HG02981 (cell line): ENCODE measurements at regions not wholly inside any gene's neighbourhood (a gene's known extent, or its start where the extent isn't known, plus 50 kb on each side); places are given as distances from the start of the nearest gene placed in this dataset.
"Not testable (repeated sequence)": the region's sequence is repeated elsewhere in the genome, so short reads cannot be mapped to it uniquely, and the experiment has no call there.

Experiments used
- ATAC-seq: cut with Tn5 transposase; IDR thresholded peaks from one replicate; pipeline ENCODE4 v1.9.1; 2021; ENCODE audit warnings: mild to moderate bottlenecking, moderate library complexity; ENCODE audit not compliant: unreplicated experiment

DNA sequence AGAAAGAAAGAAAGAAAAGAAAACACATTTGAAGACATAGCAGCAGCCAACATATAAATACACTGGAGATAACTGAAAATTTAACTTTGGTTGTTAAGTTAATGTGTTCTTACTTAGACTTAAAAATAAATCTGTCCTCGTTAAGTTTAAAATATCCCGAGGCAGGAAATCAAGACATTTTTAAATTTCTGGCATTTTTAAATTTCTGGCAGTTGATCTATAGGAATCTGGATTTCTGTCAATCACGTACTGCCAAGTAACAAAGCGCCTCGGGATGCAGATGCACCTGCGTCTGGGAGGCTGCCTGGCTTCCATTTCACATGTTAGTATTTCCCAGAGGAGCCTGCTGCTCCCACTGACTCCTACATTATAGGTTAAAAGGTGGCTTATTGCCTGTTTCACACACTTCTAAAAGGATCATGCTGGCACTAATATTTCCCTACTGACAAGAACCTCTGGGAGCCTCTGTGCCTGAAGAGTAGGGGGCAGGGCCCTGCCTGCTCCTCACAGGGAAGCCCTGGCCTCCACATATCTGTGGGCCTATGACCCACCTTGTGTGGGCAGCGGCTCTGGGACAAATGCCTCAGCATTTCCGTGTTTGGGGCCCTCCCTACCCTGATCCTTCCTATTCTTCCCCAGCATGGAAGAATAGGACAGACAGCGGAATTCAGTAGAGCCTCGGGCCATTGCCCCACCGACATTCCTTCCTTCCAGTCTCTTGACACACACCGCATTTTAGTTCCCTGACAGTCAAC, 62.8 kb upstream of the ATP12A start:
- no peak for ATAC-seq

DNA sequence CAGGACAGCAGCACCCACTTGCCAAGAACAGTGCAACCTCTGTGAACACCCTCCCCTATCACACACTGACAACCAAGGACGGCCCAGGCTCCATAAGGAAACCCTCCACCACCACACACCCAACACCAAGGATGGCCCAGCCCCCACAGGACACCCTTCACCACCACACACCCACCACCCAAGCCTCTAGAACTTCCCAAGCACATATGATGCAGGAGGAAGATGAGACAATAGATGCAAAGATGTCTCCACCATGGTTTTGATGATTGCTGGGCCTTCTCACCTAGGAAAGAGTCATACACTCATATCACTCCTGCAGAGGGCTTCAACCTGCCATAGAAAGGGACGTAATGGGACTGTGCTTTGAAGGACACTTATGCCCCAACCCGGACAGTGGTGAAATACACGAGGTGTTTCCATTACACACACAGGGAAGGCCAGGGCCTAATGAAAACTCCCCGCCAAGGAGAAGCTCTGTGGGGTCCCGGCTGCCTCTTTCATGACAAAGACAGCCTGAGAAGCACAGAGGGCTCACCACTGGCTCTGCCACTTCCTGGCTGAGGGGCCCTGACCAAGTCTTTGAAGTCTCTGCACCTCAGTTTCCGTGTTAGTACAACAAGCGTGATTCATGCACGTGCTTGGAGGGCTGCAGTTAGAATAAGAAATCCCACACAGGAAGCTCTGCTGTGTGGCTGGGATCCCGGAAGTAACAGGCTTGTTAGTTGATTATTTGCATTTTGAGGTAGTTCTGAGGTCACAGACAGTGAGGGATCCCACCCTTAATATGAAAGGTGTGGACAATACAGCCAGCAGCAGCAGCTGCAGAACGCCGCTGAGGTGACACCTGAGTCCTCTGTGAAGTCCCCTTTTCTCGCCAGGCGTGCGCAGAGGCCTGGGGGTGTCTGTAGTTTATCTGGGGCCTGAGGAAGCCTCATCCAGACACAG, 61.9 kb upstream of the ATP12A start:
- peak; percentile 85 for ATAC-seq

DNA sequence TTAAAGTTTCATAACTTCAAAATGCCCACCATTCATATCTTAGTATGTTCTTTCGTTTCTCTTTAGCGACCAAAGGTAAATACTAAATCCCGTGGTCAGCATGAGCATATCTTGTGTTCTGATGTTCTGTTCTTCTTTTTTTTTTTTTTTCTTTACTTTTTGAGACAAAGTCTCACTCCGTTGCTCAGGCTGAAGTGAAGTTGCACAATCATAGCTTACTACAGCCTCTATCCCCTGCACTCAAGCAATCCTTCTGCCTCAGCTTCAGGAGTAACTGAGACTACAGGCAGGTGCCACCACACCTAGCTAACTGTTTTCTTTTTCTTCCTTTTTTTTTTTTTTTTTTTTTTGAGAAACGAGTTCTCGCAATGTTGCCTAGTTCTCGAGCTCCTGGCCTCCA, 60.9 kb upstream of the ATP12A start:
- no peak for ATAC-seq

DNA sequence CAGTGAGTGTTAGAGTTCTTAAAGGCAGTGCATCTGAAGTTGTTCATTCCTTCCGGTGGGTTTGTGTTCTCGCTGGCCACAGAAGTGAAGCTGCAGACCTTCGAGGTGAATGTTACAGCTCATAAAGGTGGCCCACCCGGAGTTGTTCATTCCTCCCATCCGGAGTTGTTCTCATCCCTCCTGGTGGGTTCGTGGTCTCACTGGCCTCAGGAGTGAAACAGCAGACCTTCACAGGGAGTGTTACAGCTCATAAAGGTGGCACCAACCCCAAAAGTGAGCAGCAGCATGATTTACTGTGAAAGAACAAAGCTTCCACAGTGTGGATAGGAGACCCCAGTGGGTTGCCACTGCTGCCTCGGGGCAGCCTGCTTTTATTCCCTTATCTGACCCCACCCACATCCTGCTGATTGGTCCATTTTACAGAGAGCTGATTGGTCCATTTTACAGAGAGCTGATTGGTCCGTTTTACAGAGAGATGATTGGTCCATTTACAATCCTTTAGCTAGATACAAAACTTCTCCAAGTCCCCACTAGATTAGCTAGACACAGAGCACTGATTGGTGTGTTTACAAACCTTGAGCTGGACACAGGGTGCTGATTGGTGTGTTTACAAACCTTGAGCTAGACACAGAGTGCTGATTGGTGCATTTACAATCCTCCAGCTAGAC, 57.6 kb upstream of the ATP12A start:
- ATAC-seq = not testable (repeated sequence)

DNA sequence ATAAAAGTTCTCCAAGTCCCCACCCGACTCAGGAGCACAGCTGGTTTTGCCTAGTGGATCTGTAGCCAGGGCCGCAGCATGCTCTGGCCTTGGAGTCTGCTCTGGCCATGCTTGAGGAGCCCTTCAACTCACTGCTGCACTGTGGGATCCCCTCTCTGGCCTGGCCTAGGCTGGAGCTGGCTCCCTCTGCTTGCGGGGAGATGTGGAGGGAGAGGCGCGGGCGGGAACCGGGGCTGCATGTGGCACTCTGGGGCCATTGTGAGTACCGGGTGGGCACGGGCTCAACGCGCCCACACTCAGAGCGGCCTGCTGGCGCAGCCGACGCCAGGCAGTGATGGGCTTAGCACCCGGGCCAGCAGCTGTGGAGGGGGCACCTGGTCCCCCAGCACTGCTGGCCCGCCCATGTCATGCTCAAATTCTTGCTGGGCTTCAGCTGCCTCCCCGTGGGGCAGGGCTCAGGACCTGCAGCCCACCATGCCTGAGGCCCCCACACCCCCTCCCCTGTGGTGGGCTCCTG, 57.0 kb upstream of the ATP12A start:
- no peak for ATAC-seq

DNA sequence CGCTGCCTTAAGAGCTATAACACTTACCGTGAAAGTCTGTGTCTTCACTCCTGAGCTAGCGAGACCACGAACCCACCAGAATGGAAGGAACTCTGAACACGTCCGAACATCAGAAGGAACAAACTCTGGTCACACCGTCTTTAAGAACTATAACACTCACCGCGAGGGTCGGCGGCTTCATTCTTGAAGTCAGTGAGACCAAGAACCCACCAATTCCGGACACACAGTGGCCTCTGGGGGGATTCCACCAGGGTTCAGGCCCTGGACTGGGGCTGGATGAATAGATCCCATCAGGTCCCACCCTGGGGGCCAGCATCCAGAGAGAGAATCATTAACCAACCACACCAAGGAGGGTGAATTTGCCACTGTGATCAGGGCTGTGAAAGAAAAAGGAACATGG, 55.8 kb upstream of the ATP12A start:
- no peak for ATAC-seq

DNA sequence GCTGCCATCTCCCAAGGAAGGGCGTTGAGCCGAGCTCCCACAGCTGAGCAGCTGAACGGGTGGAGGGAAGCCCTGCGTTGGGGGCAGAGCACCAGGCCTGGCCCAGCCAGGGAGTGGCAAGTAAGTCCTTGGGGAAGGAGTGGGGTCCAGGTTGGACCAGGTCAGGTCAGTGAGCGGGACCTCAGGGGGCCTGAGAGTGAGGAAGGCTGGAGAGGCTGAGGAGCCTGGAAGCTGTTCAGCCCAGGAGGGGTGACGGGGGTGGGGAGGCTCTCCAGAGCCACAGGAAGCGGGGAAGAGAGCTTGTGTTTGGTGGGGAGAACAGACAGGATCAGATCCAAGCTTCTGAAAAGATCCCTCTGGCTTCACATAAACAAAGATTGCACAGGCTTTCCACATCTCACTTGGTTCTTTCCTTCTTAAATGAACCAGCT, 55.4 kb upstream of the ATP12A start:
- ATAC-seq = no peak

DNA sequence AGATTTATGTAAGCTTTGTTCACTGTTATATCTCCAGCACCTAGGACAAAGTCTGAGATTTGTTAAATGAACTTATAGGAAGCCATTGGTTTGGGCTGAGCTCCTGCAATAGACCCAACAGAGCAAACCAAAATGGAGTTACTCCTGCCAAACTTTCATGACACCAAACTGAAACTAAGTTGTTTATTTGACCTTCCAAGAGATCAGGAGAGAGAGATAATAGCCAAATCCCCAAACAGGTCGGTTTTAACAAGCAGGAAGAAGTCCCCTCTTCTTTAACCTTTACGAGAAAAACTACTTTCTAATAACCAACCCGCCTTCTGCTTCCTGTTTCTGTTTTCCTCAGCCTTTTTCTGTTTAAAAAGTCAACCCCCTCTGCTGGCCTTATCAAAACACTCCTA, 54.9 kb upstream of the ATP12A start:
- ATAC-seq = no peak

DNA sequence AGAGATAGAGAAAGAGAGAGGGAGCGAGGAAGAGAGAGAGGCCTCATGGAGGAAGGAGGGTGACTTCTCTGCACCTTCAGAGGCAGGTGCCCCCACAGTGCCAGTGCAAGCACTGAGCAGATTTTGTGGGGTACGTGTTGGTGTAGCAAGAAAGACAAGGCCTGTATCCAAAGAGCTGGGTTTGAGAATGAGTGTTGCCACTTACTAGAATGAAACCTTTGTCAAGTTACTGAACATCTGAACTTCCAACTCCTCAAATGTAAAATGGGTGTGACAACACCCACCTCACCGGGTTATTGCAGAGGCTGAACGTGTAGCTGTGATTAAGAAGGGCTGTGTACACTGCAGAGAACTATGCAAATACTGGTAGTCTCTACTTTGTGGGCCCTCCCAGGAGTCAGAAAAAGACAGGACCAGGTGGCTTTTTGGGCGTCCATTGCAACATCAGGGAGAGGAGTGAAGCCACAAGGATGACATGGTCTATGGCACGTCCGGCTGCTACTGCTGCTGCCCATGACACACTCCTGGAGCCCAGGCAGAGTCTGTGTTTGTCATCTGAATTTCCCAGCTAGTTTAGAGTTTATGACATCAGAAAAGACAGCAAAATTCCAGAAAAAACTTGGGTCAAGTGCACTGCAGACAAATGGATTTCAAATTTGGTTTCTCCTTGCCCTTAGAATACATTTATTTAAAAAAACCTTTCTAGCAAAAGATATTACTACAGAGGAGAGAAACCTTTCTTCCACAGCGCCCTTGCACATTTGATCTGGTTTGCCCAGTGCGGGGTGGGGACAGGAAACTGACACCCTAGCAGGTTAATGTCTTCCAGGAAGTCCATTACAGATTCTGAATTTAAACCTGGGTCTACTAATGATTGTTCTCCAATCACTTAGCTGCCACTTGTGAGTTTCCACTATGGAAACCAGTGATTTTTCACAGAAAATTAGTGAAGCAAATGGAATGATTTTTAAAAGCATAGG, 54.0 kb upstream of the ATP12A start:
- no peak for ATAC-seq

DNA sequence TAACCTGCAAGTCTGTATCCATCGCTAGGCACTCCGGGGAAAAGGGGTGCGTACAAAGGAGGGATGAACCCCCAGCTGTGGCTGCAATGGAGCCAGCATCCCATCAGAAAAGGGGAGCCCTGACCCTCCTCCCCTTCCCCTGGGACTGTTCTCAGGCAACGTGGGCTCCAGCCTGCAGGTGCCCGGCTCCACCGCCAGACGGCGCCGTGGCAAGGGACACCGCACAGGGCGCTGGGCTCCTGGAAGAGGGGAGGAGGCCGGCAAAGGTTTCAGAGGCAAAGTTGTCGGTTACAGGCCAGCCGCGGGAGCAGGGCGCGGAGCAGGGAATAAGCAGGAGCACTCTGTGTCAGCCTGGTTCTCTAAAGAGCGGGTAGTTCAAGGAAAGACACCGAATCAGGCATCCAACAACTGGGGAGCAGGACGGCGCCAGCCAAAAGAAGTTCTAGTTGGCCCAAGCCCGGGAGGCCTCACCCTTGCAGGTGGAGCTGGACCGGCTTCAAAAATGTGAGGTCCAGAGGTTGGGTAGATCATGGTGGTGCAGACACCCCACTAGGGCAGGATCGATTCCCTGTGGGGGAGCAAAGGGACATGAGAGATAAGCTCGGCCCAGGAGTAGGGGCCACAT, 53.0 kb upstream of the ATP12A start:
- no peak for ATAC-seq

DNA sequence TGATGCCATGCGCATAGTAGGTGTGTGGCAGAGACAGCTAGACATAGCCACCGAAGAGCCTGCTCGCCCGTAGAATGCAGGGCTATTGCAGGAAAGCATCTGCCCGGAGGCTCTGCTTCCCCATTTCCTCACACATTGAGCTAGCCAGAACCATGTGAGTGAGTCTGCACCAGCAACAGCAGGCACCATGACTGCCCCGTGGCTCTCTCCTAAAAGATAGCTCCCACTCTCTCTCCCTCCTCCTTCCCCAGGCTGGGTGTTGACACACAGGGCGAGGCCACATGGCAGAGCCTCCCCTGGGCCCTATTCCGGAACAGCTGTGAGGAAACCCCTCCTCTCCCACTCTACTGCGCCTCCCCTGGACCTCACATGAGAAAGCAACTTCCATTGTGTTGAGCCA, 52.3 kb upstream of the ATP12A start:
- ATAC-seq = no peak

DNA sequence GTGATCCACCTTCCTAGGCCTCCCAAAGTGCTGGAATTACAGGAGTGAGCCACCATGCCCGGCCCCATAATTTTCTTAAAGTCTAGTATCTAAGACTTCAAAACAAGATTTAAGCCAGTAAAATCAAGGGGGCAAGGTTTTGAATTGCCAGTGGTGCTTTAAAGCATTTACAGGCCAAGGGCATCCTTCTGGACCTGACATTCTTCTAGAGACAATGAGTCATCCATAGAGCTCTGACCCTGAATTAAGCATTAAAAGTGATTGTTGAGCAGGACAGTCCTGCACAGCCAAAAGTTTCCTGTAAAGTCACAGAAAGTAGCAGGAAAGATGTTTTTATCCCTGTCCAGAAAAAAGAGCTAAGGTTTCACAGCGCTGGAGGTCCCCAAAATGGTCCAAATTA, 50.9 kb upstream of the ATP12A start:
- no peak for ATAC-seq

DNA sequence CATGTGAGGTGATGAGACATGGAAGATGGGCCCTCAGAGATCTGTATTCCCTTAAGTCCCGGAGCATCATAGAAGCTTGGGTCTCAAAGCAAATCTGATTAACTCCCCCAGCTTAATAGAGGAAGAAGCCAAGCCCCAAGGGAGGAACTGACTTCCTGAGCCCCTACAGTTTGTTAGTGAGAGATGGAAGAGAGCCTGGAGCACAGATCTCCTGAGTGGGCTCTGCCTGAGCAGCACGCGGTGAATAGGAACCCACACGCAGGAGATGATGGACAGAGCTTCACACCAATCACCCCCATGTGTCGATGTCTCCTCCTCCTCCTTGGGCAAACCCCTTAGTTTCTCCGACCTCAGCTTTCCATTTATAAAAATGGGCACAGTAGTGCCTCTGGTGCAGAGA, 50.1 kb upstream of the ATP12A start:
- ATAC-seq = no peak
